Coronary artery (tissue), 2 donors: ENCODE measurements at regions not wholly inside any gene's neighbourhood (a gene's known extent, or its start where the extent isn't known, plus 50 kb on each side); places are given as distances from the start of the nearest gene placed in this dataset.
"Not testable (repeated sequence)": the region's sequence is repeated elsewhere in the genome, so short reads cannot be mapped to it uniquely, and the experiment has no call there.

Experiments
- DNase-seq: peaks from one replicate; pipeline ENCODE4 v3.0.0-alpha.2; 2017; ENCODE audit warnings: low spot score
- H3K27ac ChIP-seq, 2 donors: fragments of 200-600 bp; sonication (generic); one replicate each; pipeline ENCODE4 v1.5.1; 2016 to 2019
- H3K4me3 ChIP-seq: fragments of 200-600 bp; sonication (generic); 2 replicates; pipeline ENCODE4 v1.5.1; 2016; ENCODE audit warnings: mild to moderate bottlenecking, moderate library complexity
- TF ChIP-seq, protein P1 (sequence below): fragments of 200-600 bp; sonication (generic); IDR thresholded peaks from one replicate; pipeline ENCODE4 v1.5.1; 2019; ENCODE audit warnings: antibody characterized with exemption

GRCh38 chr3:144746631-144747030, 775.0 kb downstream of the DIPK2A start:
- no peak overlapping the region for H3K27ac ChIP-seq
- no peak overlapping the region for H3K4me3 ChIP-seq
- TF ChIP-seq, protein P1, sequence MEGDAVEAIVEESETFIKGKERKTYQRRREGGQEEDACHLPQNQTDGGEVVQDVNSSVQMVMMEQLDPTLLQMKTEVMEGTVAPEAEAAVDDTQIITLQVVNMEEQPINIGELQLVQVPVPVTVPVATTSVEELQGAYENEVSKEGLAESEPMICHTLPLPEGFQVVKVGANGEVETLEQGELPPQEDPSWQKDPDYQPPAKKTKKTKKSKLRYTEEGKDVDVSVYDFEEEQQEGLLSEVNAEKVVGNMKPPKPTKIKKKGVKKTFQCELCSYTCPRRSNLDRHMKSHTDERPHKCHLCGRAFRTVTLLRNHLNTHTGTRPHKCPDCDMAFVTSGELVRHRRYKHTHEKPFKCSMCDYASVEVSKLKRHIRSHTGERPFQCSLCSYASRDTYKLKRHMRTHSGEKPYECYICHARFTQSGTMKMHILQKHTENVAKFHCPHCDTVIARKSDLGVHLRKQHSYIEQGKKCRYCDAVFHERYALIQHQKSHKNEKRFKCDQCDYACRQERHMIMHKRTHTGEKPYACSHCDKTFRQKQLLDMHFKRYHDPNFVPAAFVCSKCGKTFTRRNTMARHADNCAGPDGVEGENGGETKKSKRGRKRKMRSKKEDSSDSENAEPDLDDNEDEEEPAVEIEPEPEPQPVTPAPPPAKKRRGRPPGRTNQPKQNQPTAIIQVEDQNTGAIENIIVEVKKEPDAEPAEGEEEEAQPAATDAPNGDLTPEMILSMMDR = no peak
- no peak for DNase-seq

- H3K4me3 ChIP-seq, DNase-seq, H3K27ac ChIP-seq: not testable (repeated sequence)
Measured at GRCh38 chr3:144749536-144750253, 778.1 kb downstream of the DIPK2A start.

DNA sequence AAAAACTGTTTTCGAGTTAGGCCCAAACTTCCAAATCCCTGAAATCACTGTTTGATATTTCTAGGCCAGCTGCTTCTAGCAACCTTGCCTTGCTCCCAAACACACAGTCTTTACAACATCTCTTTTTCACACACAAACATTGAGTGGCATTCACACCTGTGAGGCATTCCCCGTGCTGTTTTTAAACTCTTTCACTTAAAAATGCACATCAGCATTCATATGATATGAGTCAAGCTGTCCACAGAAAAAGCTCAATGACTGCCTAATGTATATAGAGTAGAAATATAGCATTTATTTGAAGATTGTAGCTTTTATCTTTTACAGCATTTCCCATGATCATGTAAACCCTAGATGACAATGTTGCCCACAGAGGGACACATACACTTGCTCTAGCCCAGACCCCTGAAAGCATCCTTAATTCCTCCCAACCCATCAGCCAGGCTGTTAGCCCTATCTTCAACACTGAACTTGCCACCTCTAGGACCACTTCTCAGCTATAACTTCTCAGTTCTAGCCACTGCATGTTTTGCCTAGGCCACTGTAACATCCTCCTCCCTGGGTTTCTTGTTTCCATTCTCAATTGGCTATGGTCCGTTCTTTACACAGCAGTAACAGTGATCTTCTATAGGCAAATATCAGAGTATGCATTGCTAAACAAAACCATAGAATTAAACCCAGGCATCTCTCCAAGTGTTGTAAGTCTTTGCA, 782.6 kb downstream of the DIPK2A start:
- TF ChIP-seq, protein P1 = no peak
- DNase-seq = no peak
- H3K4me3 ChIP-seq = no peak overlapping the region
- H3K27ac ChIP-seq = no peak overlapping the region

- TF ChIP-seq, protein P1 = no peak
- DNase-seq = no peak
- Histone ChIP-seq H3K4me3 (no peak overlapping the region), H3K27ac (no peak overlapping the region)
Measured at GRCh38 chr3:144756704-144757440, 785.2 kb downstream of the DIPK2A start.

DNA sequence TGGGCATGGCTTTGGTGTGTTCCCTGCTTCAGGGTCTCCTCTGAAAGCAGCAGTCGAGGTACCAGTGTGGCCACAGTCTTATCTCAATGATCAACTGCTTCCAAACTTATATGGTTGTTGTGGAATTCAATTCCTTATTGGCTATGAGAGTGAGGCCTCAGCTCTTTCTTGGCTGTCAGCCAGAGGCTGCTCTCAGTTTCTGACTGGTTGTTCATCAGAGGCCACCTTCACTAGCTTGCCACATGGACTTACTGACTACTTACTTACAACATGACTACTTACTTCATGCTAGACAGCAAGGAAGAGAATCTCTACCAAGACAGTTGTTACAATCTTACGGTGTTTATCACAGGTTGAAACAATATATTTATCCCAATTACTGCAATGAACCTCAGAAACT, 789.2 kb downstream of the DIPK2A start:
- Histone ChIP-seq H3K27ac (no peak overlapping the region), H3K4me3 (no peak overlapping the region)
- TF ChIP-seq, protein P1 = no peak
- DNase-seq = no peak

DNA sequence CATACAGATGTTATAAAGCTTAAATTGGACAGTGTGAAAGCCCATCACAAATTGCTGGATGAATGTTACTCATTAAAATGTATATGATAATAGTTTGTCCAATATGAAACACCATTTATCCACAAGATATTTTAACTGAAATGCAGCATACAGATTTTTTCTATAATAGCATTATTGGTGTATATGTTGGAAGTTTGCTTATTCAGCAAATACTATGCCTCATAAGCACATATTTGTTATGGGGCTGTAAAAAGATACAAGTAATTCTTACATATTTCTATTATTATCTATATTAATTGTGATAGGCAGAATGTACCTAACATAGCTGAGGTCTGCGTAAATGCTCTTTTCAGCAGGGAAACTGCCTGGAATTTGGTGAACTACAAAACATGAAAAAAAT, 790.5 kb downstream of the DIPK2A start:
- DNase-seq = no peak
- Histone ChIP-seq H3K4me3 (no peak overlapping the region), H3K27ac (no peak overlapping the region)
- TF ChIP-seq, protein P1 = no peak

- TF ChIP-seq, protein P1 = no peak
- no peak overlapping the region for H3K4me3 ChIP-seq
- DNase-seq = no peak
- no peak overlapping the region for H3K27ac ChIP-seq
Measured at GRCh38 chr3:144763878-144764454, 792.3 kb downstream of the DIPK2A start.
